DOHH2 (cell line): ENCODE measurements at regions not wholly inside any gene's neighbourhood (a gene's known extent, or its start where the extent isn't known, plus 50 kb on each side); places are given as distances from the start of the nearest gene placed in this dataset.

Experiments
- H3F3A ChIP-seq: fragments of 200-600 bp; sonication (generic), shearing (Covaris generic); 2 replicates; pipeline ENCODE4 v1.6.0; 2016; ENCODE audit warnings: antibody characterized with exemption, mild to moderate bottlenecking; ENCODE audit not compliant: control insufficient read depth, insufficient read depth
- H3K27ac ChIP-seq: fragments of 200-600 bp; sonication (generic); 2 replicates; pipeline ENCODE4 v1.5.1; 2014; ENCODE audit warnings: low read depth, mild to moderate bottlenecking, low read length, moderate library complexity
- H3K27me3 ChIP-seq: fragments of 200-600 bp; sonication (generic); 2 replicates; pipeline ENCODE4 v1.6.1; 2014; ENCODE audit warnings: mild to moderate bottlenecking, low read length, mixed read lengths; ENCODE audit not compliant: control insufficient read depth
- H3K36me3 ChIP-seq: fragments of 200-600 bp; sonication (generic); 2 replicates; pipeline ENCODE4 v1.6.1; 2014; ENCODE audit warnings: mild to moderate bottlenecking, low read length, moderate library complexity, mixed read lengths; ENCODE audit not compliant: control insufficient read depth
- H3K4me1 ChIP-seq: fragments of 200-600 bp; sonication (generic); 2 replicates; pipeline ENCODE4 v1.6.1; 2014; ENCODE audit warnings: mild to moderate bottlenecking, low read length, mixed read lengths; ENCODE audit not compliant: control insufficient read depth
- H3K4me2 ChIP-seq: fragments of 200-600 bp; sonication (generic); 2 replicates; pipeline ENCODE4 v1.6.0; 2014; ENCODE audit warnings: mild to moderate bottlenecking, low read length, moderate library complexity
- H3K4me3 ChIP-seq: fragments of 200-600 bp; sonication (generic); 2 replicates; pipeline ENCODE4 v1.5.1; 2014; ENCODE audit warnings: mild to moderate bottlenecking, low read length, mixed read lengths
- H3K79me2 ChIP-seq: fragments of 200-600 bp; sonication (generic); 2 replicates; pipeline ENCODE4 v1.6.1; 2014; ENCODE audit warnings: mild to moderate bottlenecking, low read length, mixed read lengths; ENCODE audit not compliant: control insufficient read depth
- H3K9me2 ChIP-seq: fragments of 200-600 bp; sonication (generic); replicated peaks from 2 replicates; pipeline ENCODE4 v1.6.1; 2014; ENCODE audit warnings: mild to moderate bottlenecking, low read length, mixed read lengths; ENCODE audit not compliant: control insufficient read depth
- H3K9me3 ChIP-seq: fragments of 200-600 bp; sonication (generic); 2 replicates; pipeline ENCODE4 v1.6.1; 2014; ENCODE audit warnings: antibody characterized with exemption, low read length, mixed read lengths; ENCODE audit not compliant: control insufficient read depth, insufficient read depth
- H4K20me1 ChIP-seq: fragments of 200-600 bp; sonication (generic); 2 replicates; pipeline ENCODE4 v1.6.0; 2014; ENCODE audit warnings: low read depth, mild to moderate bottlenecking, antibody characterized with exemption, low read length, moderate library complexity; ENCODE audit not compliant: control insufficient read depth, insufficient read depth
- CTCF ChIP-seq: fragments of 200-600 bp; sonication (generic); IDR thresholded peaks from one replicate; pipeline ENCODE4 v1.5.1; 2014; ENCODE audit warnings: antibody characterized with exemption, mild to moderate bottlenecking, low read depth, low read length; ENCODE audit not compliant: poor library complexity, severe bottlenecking
- EZH2phosphoT487 ChIP-seq: fragments of 200-600 bp; sonication (generic); IDR thresholded peaks from 2 replicates; pipeline ENCODE4 v1.6.1; 2017; ENCODE audit warnings: borderline replicate concordance, mild to moderate bottlenecking, antibody characterized with exemption, low read length, moderate library complexity, mixed read lengths

GRCh38 chr7:9921326-9921725 lies 1052.3 kb upstream of the PHF14 start:
- Histone ChIP-seq H3K27me3 (no peaks in the 10 kb centered on the region), H3K4me2 (no peak overlapping the region), H3K36me3 (no peaks in the 10 kb centered on the region), H3K27ac (no peak overlapping the region), H3K79me2 (no peaks in the 10 kb centered on the region), H3K9me3 (peaks cover 6% of the 10 kb centered on the region; the same call in 1 of the 2 replicates), H3F3A (no peaks in the 10 kb centered on the region), H3K4me3 (no peak overlapping the region), H3K4me1 (no peaks in the 10 kb centered on the region), H4K20me1 (no peaks in the 10 kb centered on the region), H3K9me2 (no peaks in the 10 kb centered on the region)
- TF ChIP-seq EZH2phosphoT487 (no peak), CTCF (no peak)

- H3K27ac ChIP-seq: no peak overlapping the region
Observed at GRCh38 chr7:9937944-9938631, 1035.6 kb upstream of the PHF14 start.

GRCh38 chr7:9939176-9939575 lies 1034.5 kb upstream of the PHF14 start:
- Histone ChIP-seq H3K4me3 (no peak overlapping the region), H3K9me2 (no peaks in the 10 kb centered on the region), H3K27ac (no peak overlapping the region), H3K36me3 (no peaks in the 10 kb centered on the region), H3F3A (no peaks in the 10 kb centered on the region), H3K4me1 (no peaks in the 10 kb centered on the region), H3K27me3 (no peaks in the 10 kb centered on the region), H3K4me2 (no peak overlapping the region), H3K9me3 (no peaks in the 10 kb centered on the region), H4K20me1 (no peaks in the 10 kb centered on the region), H3K79me2 (no peaks in the 10 kb centered on the region)
- TF ChIP-seq CTCF: no peak
- no peak for TF ChIP-seq EZH2phosphoT487

More at GRCh38 chr7:9937944-9938631, 1035.6 kb upstream of the PHF14 start:
- Histone ChIP-seq H3K36me3 (no peaks in the 10 kb centered on the region), H3F3A (no peaks in the 10 kb centered on the region), H4K20me1 (no peaks in the 10 kb centered on the region), H3K9me3 (no peaks in the 10 kb centered on the region), H3K4me2 (no peak overlapping the region), H3K4me3 (no peak overlapping the region), H3K4me1 (no peaks in the 10 kb centered on the region), H3K27me3 (no peaks in the 10 kb centered on the region), H3K79me2 (no peaks in the 10 kb centered on the region), H3K9me2 (no peaks in the 10 kb centered on the region)
- TF ChIP-seq EZH2phosphoT487: no peak
- no peak for TF ChIP-seq CTCF
